K562 (cell line): ENCODE measurements at regions not wholly inside any gene's neighbourhood (a gene's known extent, or its start where the extent isn't known, plus 50 kb on each side); places are given as distances from the start of the nearest gene placed in this dataset.

Experiments
- BHLHE40 ChIP-seq: IDR thresholded peaks from 2 replicates; pipeline ENCODE4 v1.6.1; 2011; ENCODE audit warnings: low read length, improper control_type of control experiment
- CHD1 ChIP-seq: fragments of 200-600 bp; sonication (generic); IDR thresholded peaks from one replicate; pipeline ENCODE4 v1.6.1; 2012; ENCODE audit warnings: mild to moderate bottlenecking, moderate library complexity, low read length, inconsistent platforms
- CREB3L1 ChIP-seq: fragments of 450-650 bp; IDR thresholded peaks from 2 replicates; pipeline ENCODE4 v1.6.1; 2014; ENCODE audit warnings: low read depth, mild to moderate bottlenecking, moderate library complexity, borderline replicate concordance
- ETS1 ChIP-seq: conservative IDR thresholded peaks from 2 replicates; pipeline ENCODE4 v1.6.1; 2011; ENCODE audit warnings: low read depth, mild to moderate bottlenecking, low read length; ENCODE audit not compliant: control insufficient read depth
- ETS2 ChIP-seq: IDR thresholded peaks from 2 replicates; pipeline ENCODE4 v1.6.1; 2016; ENCODE audit warnings: borderline replicate concordance, missing genetic modification characterization, mild to moderate bottlenecking, moderate library complexity, missing compliant biosample characterization; ENCODE audit not compliant: poor library complexity, severe bottlenecking
- FOXO4 ChIP-seq: fragments of 450-650 bp; formaldehyde crosslinking; IDR thresholded peaks from 2 replicates; pipeline ENCODE4 v1.4.0; 2020; ENCODE audit warnings: mild to moderate bottlenecking, moderate library complexity
- HNRNPH1 ChIP-seq: fragments of 200-400 bp; formaldehyde crosslinking; optimal IDR thresholded peaks from 2 replicates; pipeline ENCODE3; 2017; ENCODE audit warnings: low read depth, mild to moderate bottlenecking, low read length, moderate library complexity
- KDM1A ChIP-seq, 2 experiments: fragments of 450-650 bp; IDR thresholded peaks; 2 replicates each; pipeline ENCODE4 v1.6.1; 2016; ENCODE audit warnings: mild to moderate bottlenecking in 2 of 2
- ZNF133 ChIP-seq: fragments of 250-450 bp; sonication (Bioruptor Pico); IDR thresholded peaks from 2 replicates; pipeline ENCODE4 v1.4.0; 2020; ENCODE audit warnings: mild to moderate bottlenecking
- ZNF347 ChIP-seq: fragments of 450-650 bp; formaldehyde crosslinking; IDR thresholded peaks from 2 replicates; pipeline ENCODE4 v1.4.0; 2020; ENCODE audit warnings: low read depth, mild to moderate bottlenecking, moderate library complexity
- ZNF408 ChIP-seq: fragments of 250-450 bp; sonication (Bioruptor Pico); IDR thresholded peaks from 2 replicates; pipeline ENCODE4 v1.4.0; 2020; ENCODE audit warnings: low read depth, mild to moderate bottlenecking, moderate library complexity
- ZNF445 ChIP-seq: fragments of 250-450 bp; sonication (Bioruptor Pico); IDR thresholded peaks from 2 replicates; pipeline ENCODE4 v1.4.0; 2020; ENCODE audit warnings: low read depth, mild to moderate bottlenecking, moderate library complexity
- ZNF592 ChIP-seq: fragments of 450-650 bp; IDR thresholded peaks from 2 replicates; pipeline ENCODE4 v1.6.1; 2017; ENCODE audit warnings: antibody characterized with exemption, mild to moderate bottlenecking
- TF ChIP-seq, protein P1 (sequence below), 3 experiments: IDR thresholded peaks in 2 of 3; conservative IDR thresholded peaks in 1 of 3; 2 replicates each; pipeline ENCODE4 v1.5.1; 2011 to 2012; ENCODE audit warnings: low read length in 3 of 3, mild to moderate bottlenecking in 3 of 3, control low read depth in 2 of 3, improper control_type of control experiment in 1 of 3, inconsistent platforms in 1 of 3, low read depth in 1 of 3, mixed read lengths in 1 of 3, moderate library complexity in 1 of 3; ENCODE audit not compliant: insufficient read depth in 2 of 3

DNA sequence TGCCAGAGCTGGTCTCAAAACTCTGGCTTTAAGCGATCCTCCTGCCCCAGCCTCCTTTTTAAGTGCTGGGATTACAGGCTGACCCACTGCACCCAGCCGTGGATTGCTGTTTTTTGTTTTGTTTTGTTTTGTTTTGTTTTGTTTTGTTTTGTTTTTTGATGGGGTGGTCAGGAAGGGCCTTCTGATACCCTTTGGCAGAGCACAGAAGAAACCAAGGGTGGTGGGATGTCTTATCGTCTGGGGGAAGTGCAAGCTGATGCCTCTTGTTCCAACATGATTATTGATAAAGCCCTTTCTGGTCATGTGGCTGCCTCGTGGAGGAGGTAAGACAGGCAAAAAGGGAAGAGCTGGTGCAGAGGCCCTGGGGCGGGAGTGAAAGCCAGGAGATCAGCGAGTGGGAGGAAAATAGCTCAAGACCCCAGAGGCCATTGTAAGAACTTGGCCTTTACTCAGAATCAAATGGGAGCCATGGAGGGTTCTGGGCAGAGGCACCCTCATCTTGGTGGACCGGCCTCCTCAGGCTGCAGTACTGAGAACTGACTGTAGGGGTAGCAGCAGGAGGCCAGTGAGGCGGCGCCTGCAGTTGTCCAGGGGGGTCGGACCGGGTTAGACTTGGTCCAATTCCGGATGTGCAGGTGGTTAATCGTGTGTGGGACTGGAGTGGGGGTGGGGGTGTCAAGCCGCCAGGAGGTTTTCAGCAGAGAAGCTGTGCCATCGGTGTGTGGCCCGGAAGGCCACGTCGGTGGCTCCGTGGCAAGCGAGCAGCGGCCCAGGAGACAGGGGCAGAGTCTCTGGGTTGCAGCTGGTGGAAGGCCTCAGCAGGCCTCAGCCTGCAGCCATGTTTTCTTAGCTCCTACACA is 84.4 kb upstream of the GSE1 start (continued):
- TF ChIP-seq CREB3L1 (no peak), HNRNPH1 (no peak), FOXO4 (CRISPR knock-in tag) (peak; percentile 23; the same call in 1 of the 2 replicates), ZNF408 (CRISPR knock-in tag) (no peak), KDM1A (IDR thresholded peaks at IDR 0.05) (peak; percentile 89 to 97), ZNF445 (CRISPR knock-in tag) (no peak), ETS2 (no peak), ZNF133 (CRISPR knock-in tag) (no peak), BHLHE40 (peak; percentile 45), CHD1 (no peak), ETS1 (no peak), ZNF347 (CRISPR knock-in tag) (no peak), ZNF592 (peak; percentile 91)
- TF ChIP-seq, protein P1, sequence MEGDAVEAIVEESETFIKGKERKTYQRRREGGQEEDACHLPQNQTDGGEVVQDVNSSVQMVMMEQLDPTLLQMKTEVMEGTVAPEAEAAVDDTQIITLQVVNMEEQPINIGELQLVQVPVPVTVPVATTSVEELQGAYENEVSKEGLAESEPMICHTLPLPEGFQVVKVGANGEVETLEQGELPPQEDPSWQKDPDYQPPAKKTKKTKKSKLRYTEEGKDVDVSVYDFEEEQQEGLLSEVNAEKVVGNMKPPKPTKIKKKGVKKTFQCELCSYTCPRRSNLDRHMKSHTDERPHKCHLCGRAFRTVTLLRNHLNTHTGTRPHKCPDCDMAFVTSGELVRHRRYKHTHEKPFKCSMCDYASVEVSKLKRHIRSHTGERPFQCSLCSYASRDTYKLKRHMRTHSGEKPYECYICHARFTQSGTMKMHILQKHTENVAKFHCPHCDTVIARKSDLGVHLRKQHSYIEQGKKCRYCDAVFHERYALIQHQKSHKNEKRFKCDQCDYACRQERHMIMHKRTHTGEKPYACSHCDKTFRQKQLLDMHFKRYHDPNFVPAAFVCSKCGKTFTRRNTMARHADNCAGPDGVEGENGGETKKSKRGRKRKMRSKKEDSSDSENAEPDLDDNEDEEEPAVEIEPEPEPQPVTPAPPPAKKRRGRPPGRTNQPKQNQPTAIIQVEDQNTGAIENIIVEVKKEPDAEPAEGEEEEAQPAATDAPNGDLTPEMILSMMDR (IDR thresholded peaks at IDR 0.05 in 2 of 3, conservative IDR thresholded peaks at IDR 0.05 in 1 of 3; ENCODE audit: insufficient read depth in 2 of 3, low read depth in 1 of 3, low read length in 3 of 3) = peak; percentile 73 to 92 (median 83)
